CD14-positive monocyte (primary cell): ENCODE measurements at regions not wholly inside any gene's neighbourhood (a gene's known extent, or its start where the extent isn't known, plus 50 kb on each side); places are given as distances from the start of the nearest gene placed in this dataset.
"Not testable (repeated sequence)": the region's sequence is repeated elsewhere in the genome, so short reads cannot be mapped to it uniquely, and the experiment has no call there.

Experiments
- DNase-seq, 3 donors: peaks; one replicate each; pipeline ENCODE4 v3.0.0-alpha.2; 2011 to 2022
- H2AFZ ChIP-seq: 2 replicates; pipeline ENCODE4 v1.6.0; 2012; ENCODE audit warnings: mild to moderate bottlenecking, low read depth, low read length, inconsistent platforms; ENCODE audit not compliant: insufficient read depth, poor library complexity, severe bottlenecking
- H3K27ac ChIP-seq, 2 donors: 1 replicate in 1 of 2; 2 replicates in 1 of 2; pipeline ENCODE4 v1.5.1; 2012 to 2013; ENCODE audit warnings: low read length in 2 of 2, control low read depth in 1 of 2, inconsistent platforms in 1 of 2, low read depth in 1 of 2, mild to moderate bottlenecking in 1 of 2
- H3K27me3 ChIP-seq, 2 donors: one replicate each; pipeline versions ENCODE4 v1.6.0 to v1.6.1; 2011 to 2013; ENCODE audit warnings: low read length in 2 of 2; ENCODE audit not compliant: control insufficient read depth in 2 of 2, insufficient read depth in 2 of 2
- H3K36me3 ChIP-seq, 2 donors: replicated peaks in 1 of 2; 1 replicate in 1 of 2; 2 replicates in 1 of 2; pipeline versions ENCODE4 v1.5.1 to v1.6.1; 2012 to 2013; ENCODE audit warnings: low read length in 2 of 2, control low read depth in 1 of 2, inconsistent platforms in 1 of 2, mild to moderate bottlenecking in 1 of 2; ENCODE audit not compliant: insufficient read depth in 2 of 2, control insufficient read depth in 1 of 2
- H3K4me1 ChIP-seq, 2 donors: 1 replicate in 1 of 2; 2 replicates in 1 of 2; pipeline versions ENCODE4 v1.5.1 to v1.6.1; 2012 to 2013; ENCODE audit warnings: low read length in 2 of 2, control low read depth in 1 of 2, inconsistent platforms in 1 of 2, mild to moderate bottlenecking in 1 of 2, moderate library complexity in 1 of 2; ENCODE audit not compliant: insufficient read depth in 2 of 2, control insufficient read depth in 1 of 2
- H3K4me2 ChIP-seq: replicated peaks from 2 replicates; pipeline ENCODE3; 2012; ENCODE audit warnings: low read length, moderate library complexity, mild to moderate bottlenecking; ENCODE audit not compliant: poor library complexity, severe bottlenecking; ENCODE audit errors: extremely low read depth
- H3K4me3 ChIP-seq, 3 experiments: fragments of 200-600 bp in 1 of 3; sonication (generic) in 1 of 3; replicated peaks in 1 of 3; 1 replicate in 2 of 3; 2 replicates in 1 of 3; pipeline ENCODE4 v1.5.1; 2011 to 2013; ENCODE audit warnings: low read length in 3 of 3, mild to moderate bottlenecking in 3 of 3, control low read depth in 2 of 3, low read depth in 2 of 3, inconsistent platforms in 1 of 3, moderate library complexity in 1 of 3
- H3K79me2 ChIP-seq: 2 replicates; pipeline ENCODE4 v1.6.0; 2012; ENCODE audit warnings: mild to moderate bottlenecking, control low read depth, inconsistent platforms, low read length, moderate library complexity; ENCODE audit not compliant: insufficient read depth
- H3K9ac ChIP-seq: 2 replicates; pipeline ENCODE4 v1.6.0; 2017; ENCODE audit warnings: low read length, mild to moderate bottlenecking; ENCODE audit not compliant: insufficient read depth, poor library complexity, severe bottlenecking
- H3K9me3 ChIP-seq, 2 donors: replicated peaks in 1 of 2; 1 replicate in 1 of 2; 2 replicates in 1 of 2; pipeline versions ENCODE4 v1.5.1 to v1.6.1; 2012 to 2013; ENCODE audit warnings: low read length in 2 of 2, control low read depth in 1 of 2; ENCODE audit not compliant: control insufficient read depth in 1 of 2, insufficient read depth in 1 of 2
- H4K20me1 ChIP-seq: 2 replicates; pipeline ENCODE4 v1.6.0; 2012; ENCODE audit warnings: mild to moderate bottlenecking, low read length, control low read depth, moderate library complexity; ENCODE audit not compliant: insufficient read depth
- H3K27ac Mint-ChIP-seq, 7 donors: one replicate each; pipeline ENCODE4 v1.8.0; 2020; ENCODE audit warnings: mild to moderate bottlenecking in 7 of 7, mixed read lengths in 7 of 7, moderate library complexity in 6 of 7, inconsistent platforms in 2 of 7
- H3K27me3 Mint-ChIP-seq, 3 donors: one replicate each; pipeline ENCODE4 v1.8.0; 2021 to 2022; ENCODE audit warnings: low read depth in 3 of 3, mild to moderate bottlenecking in 3 of 3, mixed read lengths in 3 of 3, moderate library complexity in 3 of 3, inconsistent platforms in 1 of 3
- H3K36me3 Mint-ChIP-seq, 2 donors: one replicate each; pipeline ENCODE4 v1.8.0; 2020; ENCODE audit warnings: mixed read lengths in 2 of 2, inconsistent platforms in 1 of 2, mild to moderate bottlenecking in 1 of 2
- H3K4me1 Mint-ChIP-seq: one replicate; pipeline ENCODE4 v1.8.0; 2020; ENCODE audit warnings: mild to moderate bottlenecking, mixed read lengths
- H3K4me3 Mint-ChIP-seq, 2 donors: one replicate each; pipeline ENCODE4 v1.8.0; 2020; ENCODE audit warnings: mild to moderate bottlenecking in 2 of 2, mixed read lengths in 2 of 2, moderate library complexity in 1 of 2
- H3K9me3 Mint-ChIP-seq, 7 donors: one replicate each; pipeline ENCODE4 v1.8.0; 2020 to 2022; ENCODE audit warnings: mixed read lengths in 7 of 7, mild to moderate bottlenecking in 6 of 7, moderate library complexity in 6 of 7, inconsistent platforms in 2 of 7
- WGBS: methylation state at CpG from one replicate; pipeline ENCODE4 v1.1.5; 2013; ENCODE audit warnings: missing lambda C conversion rate; ENCODE audit not compliant: insufficient coverage; 5-methylcytosine and 5-hydroxymethylcytosine counted together
- intact Hi-C, 2 donors: fragments of 100-400 bp; cut with micrococcal nuclease; formaldehyde crosslinking; loops; one replicate each; pipeline versions ENCODE4 v1.15.0 to v1.15.1; 2023

DNA sequence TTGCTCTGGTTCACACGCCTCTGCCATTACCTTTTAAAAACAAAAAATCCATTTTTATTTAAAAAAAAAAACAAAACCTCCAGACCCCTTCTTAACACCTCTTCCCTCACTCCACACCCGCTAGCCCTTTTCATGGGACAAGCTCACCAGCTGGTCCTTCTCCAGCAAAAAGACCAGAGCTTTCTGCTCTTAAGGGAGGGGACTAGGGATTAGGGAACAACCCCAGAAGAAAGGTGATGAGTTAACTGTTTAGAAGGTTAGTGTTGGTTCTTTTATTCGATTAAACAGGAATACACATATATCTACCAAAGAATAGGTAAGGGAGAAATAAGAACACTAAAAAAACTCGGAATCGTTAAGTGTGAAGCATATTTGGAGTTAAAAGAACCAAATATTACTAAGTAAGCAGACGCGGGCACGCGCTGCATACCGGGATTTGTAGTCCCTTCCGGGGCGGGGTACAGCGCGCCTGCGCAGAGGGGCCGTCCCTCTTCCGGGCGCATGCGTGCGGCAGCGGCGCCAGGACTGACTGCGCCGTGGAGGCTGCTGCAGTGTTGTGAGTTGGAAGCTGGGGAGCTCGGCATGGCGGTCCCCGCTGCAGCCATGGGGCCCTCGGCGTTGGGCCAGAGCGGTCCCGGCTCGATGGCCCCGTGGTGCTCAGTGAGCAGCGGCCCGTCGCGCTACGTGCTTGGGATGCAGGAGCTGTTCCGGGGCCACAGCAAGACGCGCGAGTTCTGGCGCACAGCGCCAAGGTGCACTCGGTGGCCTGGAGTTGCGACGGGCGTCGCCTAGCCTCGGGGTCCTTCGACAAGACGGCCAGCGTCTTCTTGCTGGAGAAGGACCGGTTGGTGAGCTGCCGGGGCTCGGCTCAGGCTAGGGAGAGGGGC lies 92.6 kb upstream of the FAM153A start:
- H3K27me3 Mint-ChIP-seq, H4K20me1 ChIP-seq, H3K36me3 Mint-ChIP-seq, H3K79me2 ChIP-seq, H3K27ac ChIP-seq, H3K9ac ChIP-seq, H3K27me3 ChIP-seq, H3K27ac Mint-ChIP-seq, H3K36me3 ChIP-seq, H3K9me3 Mint-ChIP-seq, H3K4me1 ChIP-seq, H3K4me1 Mint-ChIP-seq, intact Hi-C loops, H3K9me3 ChIP-seq, DNase-seq: not testable (repeated sequence)
- Histone ChIP-seq H3K4me2 (peak overlapping the region; percentile 46), H2AFZ (peak overlapping the region; percentile 50), H3K4me3 (peak overlapping the region; percentile 32 to 61 (median 54))
- peak overlapping the region; percentile 78 to 84 for H3K4me3 Mint-ChIP-seq
- WGBS, result no CpG with 5 or more reads among the region's 56 CpGs

DNA sequence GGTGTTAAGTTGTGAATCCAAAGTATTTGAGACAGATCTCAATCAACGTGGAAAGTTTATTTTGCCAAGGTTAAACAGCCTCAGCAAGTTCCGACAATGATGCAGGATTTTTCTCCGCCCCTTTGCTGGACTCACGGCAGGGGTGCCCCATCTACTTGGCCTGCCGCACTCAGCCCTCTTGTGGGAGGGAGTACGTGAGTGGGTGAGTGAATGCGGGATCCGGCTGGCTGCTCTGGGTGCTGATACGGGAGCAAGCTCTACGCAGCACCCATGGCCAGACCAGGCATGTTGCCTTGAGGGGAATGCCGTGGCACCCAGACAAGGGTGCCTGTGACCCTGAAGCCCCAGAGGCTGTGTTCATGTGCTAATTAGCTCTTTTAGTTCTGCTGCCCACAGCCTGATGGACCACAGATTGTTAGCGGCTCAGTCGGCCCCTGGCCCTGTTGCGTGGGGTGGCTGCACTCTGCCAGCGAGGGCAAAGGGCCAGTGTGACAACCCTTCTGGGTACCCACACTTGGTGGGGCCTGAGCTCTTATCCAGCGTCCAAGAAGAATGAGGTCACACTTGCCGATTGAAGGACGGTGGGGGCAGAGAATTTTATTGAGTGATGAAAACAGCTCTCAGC lies 81.2 kb upstream of the FAM153A start:
- H3K4me1 Mint-ChIP-seq, H3K9ac ChIP-seq, H4K20me1 ChIP-seq, H3K4me3 Mint-ChIP-seq, H2AFZ ChIP-seq, H3K27me3 ChIP-seq, H3K27ac ChIP-seq, H3K27me3 Mint-ChIP-seq, H3K9me3 Mint-ChIP-seq, H3K4me1 ChIP-seq, intact Hi-C loops, H3K79me2 ChIP-seq, H3K9me3 ChIP-seq, H3K4me2 ChIP-seq, H3K36me3 ChIP-seq, H3K4me3 ChIP-seq, H3K36me3 Mint-ChIP-seq, H3K27ac Mint-ChIP-seq, DNase-seq: not testable (repeated sequence)
- WGBS, result no CpG with 5 or more reads among the region's 18 CpGs

- H3K4me3 Mint-ChIP-seq, H3K36me3 ChIP-seq, H3K9me3 Mint-ChIP-seq, H3K27me3 ChIP-seq, H3K4me2 ChIP-seq, H3K27me3 Mint-ChIP-seq, H4K20me1 ChIP-seq, H3K79me2 ChIP-seq, H3K36me3 Mint-ChIP-seq, H2AFZ ChIP-seq, H3K4me1 Mint-ChIP-seq, H3K9me3 ChIP-seq, H3K4me1 ChIP-seq, H3K4me3 ChIP-seq, H3K27ac ChIP-seq, DNase-seq, intact Hi-C loops, H3K27ac Mint-ChIP-seq, H3K9ac ChIP-seq: not testable (repeated sequence)
- WGBS, result no CpG with 5 or more reads among the region's 8 CpGs
These were observed 75.0 kb upstream of the FAM153A start for GRCh38 chr5:177857642-177858200.

DNA sequence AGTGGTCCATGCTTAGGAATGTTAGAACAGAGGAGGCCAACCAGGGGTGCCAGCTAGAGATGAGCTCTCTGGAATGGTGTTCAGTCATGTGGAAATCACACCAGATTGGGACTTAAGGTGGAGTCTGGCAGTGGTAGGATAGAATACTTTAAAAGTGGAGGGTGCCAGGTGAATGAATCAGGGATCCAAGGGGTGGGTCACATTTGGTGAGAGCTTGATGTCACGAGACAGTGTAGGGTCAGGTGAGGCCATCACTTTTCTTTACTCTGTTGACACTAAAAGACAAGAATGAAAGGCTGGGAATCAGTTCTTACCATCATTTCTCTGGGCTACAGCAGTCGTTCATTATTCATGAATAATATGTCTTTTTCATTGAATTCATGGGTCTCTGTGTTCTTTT lies 73.8 kb upstream of the FAM153A start:
- H3K4me3 Mint-ChIP-seq, H3K27me3 Mint-ChIP-seq, H3K9ac ChIP-seq, H3K4me3 ChIP-seq, H3K9me3 Mint-ChIP-seq, H2AFZ ChIP-seq, H3K27me3 ChIP-seq, H3K4me1 Mint-ChIP-seq, H3K4me2 ChIP-seq, intact Hi-C loops, H3K27ac ChIP-seq, H3K27ac Mint-ChIP-seq, H3K36me3 Mint-ChIP-seq, H3K9me3 ChIP-seq, H3K79me2 ChIP-seq, H4K20me1 ChIP-seq, H3K4me1 ChIP-seq, H3K36me3 ChIP-seq, DNase-seq: not testable (repeated sequence)
- WGBS, result no CpG with 5 or more reads among the region's 2 CpGs
